Nephron (organoid): ENCODE measurements at regions not wholly inside any gene's neighbourhood (a gene's known extent, or its start where the extent isn't known, plus 50 kb on each side); places are given as distances from the start of the nearest gene placed in this dataset.

ENCODE experiments used
- H3K27ac Mint-ChIP-seq, 3 experiments: 2 replicates each; pipeline ENCODE4 v1.8.0; 2020; ENCODE audit warnings: mixed read lengths in 3 of 3, mild to moderate bottlenecking in 2 of 3, moderate library complexity in 1 of 3
- H3K27me3 Mint-ChIP-seq: 2 replicates; pipeline ENCODE4 v1.8.0; 2021; ENCODE audit warnings: low read depth, mild to moderate bottlenecking, moderate library complexity, mixed read lengths
- H3K36me3 Mint-ChIP-seq: 2 replicates; pipeline ENCODE4 v1.8.0; 2020; ENCODE audit warnings: low read depth, mixed read lengths
- H3K4me1 Mint-ChIP-seq: 2 replicates; pipeline ENCODE4 v1.8.0; 2020; ENCODE audit warnings: mixed read lengths
- H3K4me3 Mint-ChIP-seq, 3 experiments: 2 replicates each; pipeline ENCODE4 v1.8.0; 2020; ENCODE audit warnings: mild to moderate bottlenecking in 3 of 3, mixed read lengths in 3 of 3, moderate library complexity in 2 of 3
- H3K9me3 Mint-ChIP-seq: 2 replicates; pipeline ENCODE4 v1.8.0; 2020; ENCODE audit warnings: mixed read lengths
- CTCF ChIP-seq, 3 experiments: fragments of 200-600 bp; sonication (generic); IDR thresholded peaks; one replicate each; pipeline ENCODE4 v1.5.0; 2021; ENCODE audit warnings: antibody characterized with exemption in 3 of 3; ENCODE audit not compliant: unreplicated experiment in 3 of 3

GRCh38 chr14:97290065-97290464 is 492.9 kb downstream of the VRK1 start:
- no peak overlapping the region for H3K27ac Mint-ChIP-seq
- H3K36me3 Mint-ChIP-seq, result no peaks in the 10 kb centered on the region
- H3K9me3 Mint-ChIP-seq, result no peaks in the 10 kb centered on the region
- TF ChIP-seq CTCF (IDR thresholded peaks at IDR 0.05; ENCODE audit: unreplicated experiment in 3 of 3), result no peak
- no peaks in the 10 kb centered on the region for H3K4me1 Mint-ChIP-seq
- no peak overlapping the region for H3K4me3 Mint-ChIP-seq
- H3K27me3 Mint-ChIP-seq, result peaks cover 37% of the 10 kb centered on the region

- no peaks in the 10 kb centered on the region for H3K9me3 Mint-ChIP-seq
- no peak overlapping the region for H3K27ac Mint-ChIP-seq
- H3K4me1 Mint-ChIP-seq, result no peaks in the 10 kb centered on the region
- peaks cover 37% of the 10 kb centered on the region for H3K27me3 Mint-ChIP-seq
- no peak for TF ChIP-seq CTCF (IDR thresholded peaks at IDR 0.05; ENCODE audit: unreplicated experiment in 3 of 3)
- H3K36me3 Mint-ChIP-seq, result no peaks in the 10 kb centered on the region
- H3K4me3 Mint-ChIP-seq, result no peak overlapping the region
Observed at GRCh38 chr14:97290977-97291376, 493.8 kb downstream of the VRK1 start.

- Mint-ChIP-seq H3K36me3 (no peaks in the 10 kb centered on the region), H3K27me3 (peaks cover 40% of the 10 kb centered on the region), H3K27ac (no peak overlapping the region), H3K4me1 (no peaks in the 10 kb centered on the region), H3K9me3 (no peaks in the 10 kb centered on the region), H3K4me3 (no peak overlapping the region)
- no peak for TF ChIP-seq CTCF (IDR thresholded peaks at IDR 0.05; ENCODE audit: unreplicated experiment in 3 of 3)
Observed at GRCh38 chr14:97293659-97294058, 496.5 kb downstream of the VRK1 start.

- no peak for TF ChIP-seq CTCF (IDR thresholded peaks at IDR 0.05; ENCODE audit: unreplicated experiment in 3 of 3)
- no peak overlapping the region for H3K27ac Mint-ChIP-seq
- no peaks in the 10 kb centered on the region for H3K36me3 Mint-ChIP-seq
- no peak overlapping the region for H3K4me3 Mint-ChIP-seq
- no peaks in the 10 kb centered on the region for H3K9me3 Mint-ChIP-seq
- peaks cover 46% of the 10 kb centered on the region for H3K27me3 Mint-ChIP-seq
- H3K4me1 Mint-ChIP-seq, result no peaks in the 10 kb centered on the region
Observed at GRCh38 chr14:97295108-97295710, 498.0 kb downstream of the VRK1 start.

- H3K36me3 Mint-ChIP-seq, result no peaks in the 10 kb centered on the region
- H3K9me3 Mint-ChIP-seq, result no peaks in the 10 kb centered on the region
- H3K4me3 Mint-ChIP-seq, result no peak overlapping the region
- H3K27me3 Mint-ChIP-seq, result peaks cover 47% of the 10 kb centered on the region
- no peaks in the 10 kb centered on the region for H3K4me1 Mint-ChIP-seq
- TF ChIP-seq CTCF (IDR thresholded peaks at IDR 0.05; ENCODE audit: unreplicated experiment in 3 of 3), result no peak
- no peak overlapping the region for H3K27ac Mint-ChIP-seq
Observed at GRCh38 chr14:97296176-97296575, 499.0 kb downstream of the VRK1 start.

- no peak overlapping the region for H3K27ac Mint-ChIP-seq
- H3K27me3 Mint-ChIP-seq, result peaks cover 47% of the 10 kb centered on the region
- no peaks in the 10 kb centered on the region for H3K4me1 Mint-ChIP-seq
- no peaks in the 10 kb centered on the region for H3K36me3 Mint-ChIP-seq
- H3K9me3 Mint-ChIP-seq, result no peaks in the 10 kb centered on the region
- TF ChIP-seq CTCF (IDR thresholded peaks at IDR 0.05; ENCODE audit: unreplicated experiment in 3 of 3), result no peak
- H3K4me3 Mint-ChIP-seq, result no peak overlapping the region
Observed at GRCh38 chr14:97297100-97297499, 499.9 kb downstream of the VRK1 start.
